GM20431 (cell line): ENCODE measurements at regions not wholly inside any gene's neighbourhood (a gene's known extent, or its start where the extent isn't known, plus 50 kb on each side); places are given as distances from the start of the nearest gene placed in this dataset.

Source experiments
- in situ Hi-C: fragments of 300-500 bp; cut with MseI, MboI; formaldehyde crosslinking; loops from one replicate; pipeline ENCODE4 v1.15.0; 2020; ENCODE audit warnings: low sequenced_read_pairs; ENCODE audit not compliant: unreplicated experiment

- in situ Hi-C loops, result no loop called here
Observed at GRCh38 chr15:69997161-69997485, 100.6 kb downstream of the TLE3 start.
